ENCODE measurements at regions not wholly inside any gene's neighbourhood (a gene's known extent, or its start where the extent isn't known, plus 50 kb on each side); places are given as distances from the start of the nearest gene placed in this dataset.
"Not testable (repeated sequence)": the region's sequence is repeated elsewhere in the genome, so short reads cannot be mapped to it uniquely, and the experiment has no call there.

DNA sequence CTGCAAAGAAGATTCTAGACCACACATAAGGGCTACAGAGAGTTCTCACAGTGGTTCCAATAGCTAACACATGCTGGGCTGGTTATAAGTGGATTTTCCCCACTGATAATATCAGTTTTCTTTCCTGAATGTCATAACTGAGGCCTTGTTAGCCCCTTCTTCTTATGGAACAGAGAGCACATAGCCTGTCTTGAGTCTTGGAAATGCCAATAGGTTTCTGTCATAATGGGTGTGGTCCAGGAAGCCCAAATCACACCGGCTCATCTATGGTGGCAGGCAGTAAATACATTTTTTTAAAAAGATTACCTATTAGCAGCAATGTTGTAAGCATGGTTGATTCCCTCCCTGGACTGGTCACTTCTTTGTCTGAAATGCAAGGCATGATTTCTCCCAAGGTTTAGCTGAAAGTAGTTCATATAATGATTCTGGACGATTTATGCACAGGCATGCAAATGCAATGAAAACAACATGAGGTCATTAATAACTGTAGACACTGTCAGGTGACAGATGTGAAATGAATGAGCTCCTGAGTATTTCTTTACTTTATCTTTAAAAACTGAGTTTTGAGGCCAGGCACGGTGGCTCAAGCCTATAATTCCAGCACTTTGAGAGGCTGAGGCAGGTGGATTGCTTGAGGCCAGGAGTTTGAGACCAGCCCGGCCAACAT lies 67.2 kb upstream of the ATP2C1 start:
- H3K9me3 ChIP-seq = no peaks in the 10 kb centered on the region
- TF ChIP-seq POLR2AphosphoS5 (IDR thresholded peaks at IDR 0.05) = no peak
- TF ChIP-seq, protein P1, sequence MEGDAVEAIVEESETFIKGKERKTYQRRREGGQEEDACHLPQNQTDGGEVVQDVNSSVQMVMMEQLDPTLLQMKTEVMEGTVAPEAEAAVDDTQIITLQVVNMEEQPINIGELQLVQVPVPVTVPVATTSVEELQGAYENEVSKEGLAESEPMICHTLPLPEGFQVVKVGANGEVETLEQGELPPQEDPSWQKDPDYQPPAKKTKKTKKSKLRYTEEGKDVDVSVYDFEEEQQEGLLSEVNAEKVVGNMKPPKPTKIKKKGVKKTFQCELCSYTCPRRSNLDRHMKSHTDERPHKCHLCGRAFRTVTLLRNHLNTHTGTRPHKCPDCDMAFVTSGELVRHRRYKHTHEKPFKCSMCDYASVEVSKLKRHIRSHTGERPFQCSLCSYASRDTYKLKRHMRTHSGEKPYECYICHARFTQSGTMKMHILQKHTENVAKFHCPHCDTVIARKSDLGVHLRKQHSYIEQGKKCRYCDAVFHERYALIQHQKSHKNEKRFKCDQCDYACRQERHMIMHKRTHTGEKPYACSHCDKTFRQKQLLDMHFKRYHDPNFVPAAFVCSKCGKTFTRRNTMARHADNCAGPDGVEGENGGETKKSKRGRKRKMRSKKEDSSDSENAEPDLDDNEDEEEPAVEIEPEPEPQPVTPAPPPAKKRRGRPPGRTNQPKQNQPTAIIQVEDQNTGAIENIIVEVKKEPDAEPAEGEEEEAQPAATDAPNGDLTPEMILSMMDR (IDR thresholded peaks at IDR 0.05) = no peak
- TF ChIP-seq POLR2A (IDR thresholded peaks at IDR 0.05) = no peak
- no peak overlapping the region for H3K4me3 ChIP-seq
- intact Hi-C loops (cut with DNase I; ENCODE audit: low total_unique reads) = no loop called here
- no peaks in the 10 kb centered on the region for H3K4me1 ChIP-seq
- H3K27ac ChIP-seq = no peak overlapping the region
- H3K36me3 ChIP-seq = no peaks in the 10 kb centered on the region
- no peak for DNase-seq (ENCODE audit: low spot score in 2 of 2)
- no peaks in the 10 kb centered on the region for H3K27me3 ChIP-seq

DNA sequence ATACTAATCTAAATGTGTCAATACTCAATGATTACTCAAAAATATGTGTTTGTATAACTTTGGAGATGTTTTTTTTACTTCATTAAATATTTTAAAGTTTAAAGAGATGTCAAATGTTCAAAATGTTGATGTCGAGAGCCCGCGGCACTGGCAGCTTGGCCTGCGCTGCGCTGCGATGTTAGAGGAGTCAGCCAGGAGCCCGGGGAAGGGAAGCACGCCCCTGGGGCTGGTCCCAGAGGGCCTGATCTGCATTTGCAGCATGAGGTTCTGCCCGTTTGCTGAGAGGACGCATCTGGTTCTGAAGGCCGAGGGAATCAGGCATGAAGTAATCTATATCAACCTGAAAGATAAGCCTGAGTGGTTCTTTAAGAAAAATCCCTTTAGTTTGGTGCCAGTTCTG lies 66.4 kb upstream of the ATP2C1 start:
- intact Hi-C loops (cut with DNase I; ENCODE audit: low total_unique reads) = no loop called here

DNA sequence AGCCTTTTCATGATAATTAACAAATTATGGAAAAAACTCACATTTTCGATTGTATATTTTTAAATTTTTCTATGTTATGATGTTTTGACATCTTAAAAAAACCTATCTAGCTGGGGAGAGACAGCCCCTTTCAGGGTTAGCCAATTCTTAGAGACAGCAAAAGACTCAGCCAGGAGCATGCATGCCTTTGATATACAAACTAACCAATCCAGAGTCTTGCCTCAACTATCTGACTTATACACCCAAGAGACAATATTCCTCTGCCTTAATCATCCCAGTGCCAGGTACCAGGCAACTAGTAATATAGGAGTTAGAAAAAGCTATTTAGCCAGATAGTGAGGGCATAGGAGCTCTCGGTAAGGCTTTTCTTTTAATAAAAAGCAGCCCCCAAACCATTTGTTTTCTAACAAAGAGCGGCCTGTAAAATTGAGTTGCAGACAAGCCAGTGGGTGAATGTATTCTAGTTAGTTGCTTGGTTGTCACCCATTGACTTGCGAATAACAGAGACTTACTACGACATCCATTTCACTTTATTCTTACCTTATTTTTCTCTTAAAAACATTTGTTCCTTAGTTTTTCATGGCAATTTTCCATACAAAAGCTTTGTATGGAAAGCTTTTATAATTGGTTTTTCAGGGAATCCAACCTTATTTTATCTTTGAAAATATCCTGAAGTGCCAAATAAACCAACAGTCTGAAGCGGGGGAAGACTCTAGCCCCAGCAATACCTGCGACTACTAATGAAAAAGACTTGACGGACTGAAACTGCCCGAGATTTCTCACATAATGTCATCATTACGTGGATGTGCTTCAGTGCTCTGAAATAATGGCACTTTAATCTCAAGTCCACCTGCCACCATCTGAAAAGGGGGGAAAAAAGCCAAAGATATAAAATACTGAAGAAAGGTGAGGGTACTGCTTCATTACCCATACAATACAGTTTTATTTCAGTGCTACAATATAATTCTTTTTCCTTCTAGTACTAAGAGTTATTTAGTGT lies 64.6 kb upstream of the ATP2C1 start:
- intact Hi-C loops (cut with DNase I; ENCODE audit: low total_unique reads) = no loop called here
- Histone ChIP-seq H3K27ac (no peak overlapping the region), H3K4me3 (no peak overlapping the region), H3K36me3 (no peaks in the 10 kb centered on the region), H3K27me3 (no peaks in the 10 kb centered on the region), H3K4me1 (no peaks in the 10 kb centered on the region), H3K9me3 (no peaks in the 10 kb centered on the region)
- TF ChIP-seq, protein P1 (IDR thresholded peaks at IDR 0.05) = no peak
- TF ChIP-seq POLR2AphosphoS5 (IDR thresholded peaks at IDR 0.05) = no peak
- TF ChIP-seq POLR2A (IDR thresholded peaks at IDR 0.05) = no peak
- no peak for DNase-seq (ENCODE audit: low spot score in 2 of 2)

More for the DNA sequence above, 66.4 kb upstream of the ATP2C1 start:
- Histone ChIP-seq H3K4me3 (no peak overlapping the region), H3K9me3 (no peaks in the 10 kb centered on the region), H3K4me1 (no peaks in the 10 kb centered on the region), H3K36me3 (no peaks in the 10 kb centered on the region), H3K27me3 (no peaks in the 10 kb centered on the region), H3K27ac (no peak overlapping the region)
- DNase-seq (ENCODE audit: low spot score in 2 of 2) = no peak
- TF ChIP-seq POLR2A (IDR thresholded peaks at IDR 0.05) (no peak), POLR2AphosphoS5 (IDR thresholded peaks at IDR 0.05) (no peak)
- TF ChIP-seq, protein P1 (IDR thresholded peaks at IDR 0.05) = no peak

DNA sequence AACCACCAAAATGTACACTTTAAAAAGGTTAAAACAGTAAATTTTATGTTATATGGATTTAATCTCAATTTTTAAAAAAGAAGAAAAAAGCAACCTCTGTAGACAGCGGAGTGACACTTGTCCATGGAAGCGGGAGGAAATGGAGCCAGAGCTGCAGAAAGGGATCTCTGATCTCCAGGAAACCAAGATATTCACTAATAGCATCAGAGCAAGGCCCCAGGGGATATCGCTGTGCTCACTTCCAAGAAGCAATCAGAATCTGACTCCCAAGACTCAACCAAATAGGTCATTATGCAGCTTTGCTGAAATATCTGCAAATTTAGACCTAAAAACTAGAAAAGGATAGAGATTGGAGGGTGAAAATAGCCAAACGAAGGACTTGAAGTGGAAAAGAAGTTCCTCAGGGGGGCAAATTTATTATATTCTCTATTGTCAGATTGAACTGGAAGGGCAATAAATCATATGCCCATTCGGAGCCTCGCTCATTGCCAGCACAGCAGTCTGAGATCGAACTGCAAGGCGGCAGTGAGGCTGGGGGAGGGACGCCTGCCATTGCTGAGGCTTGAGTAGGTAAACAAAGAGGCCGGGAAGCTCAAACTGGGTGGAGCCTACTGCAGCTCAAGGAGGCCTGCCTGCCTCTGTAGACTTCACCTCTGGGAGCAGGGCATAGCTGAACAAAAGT lies 62.0 kb upstream of the ATP2C1 start:
- intact Hi-C loops (cut with DNase I; ENCODE audit: low total_unique reads) = no loop called here
- H3K4me3 ChIP-seq = no peak overlapping the region
- H3K27ac ChIP-seq = no peak overlapping the region
- DNase-seq (ENCODE audit: low spot score in 2 of 2) = no peak
- no peaks in the 10 kb centered on the region for H3K9me3 ChIP-seq
- H3K27me3 ChIP-seq = no peaks in the 10 kb centered on the region
- H3K36me3 ChIP-seq = no peaks in the 10 kb centered on the region
- TF ChIP-seq, protein P1 (IDR thresholded peaks at IDR 0.05) = no peak
- TF ChIP-seq POLR2AphosphoS5 (IDR thresholded peaks at IDR 0.05) (no peak), POLR2A (IDR thresholded peaks at IDR 0.05) (no peak)
- H3K4me1 ChIP-seq = no peaks in the 10 kb centered on the region

DNA sequence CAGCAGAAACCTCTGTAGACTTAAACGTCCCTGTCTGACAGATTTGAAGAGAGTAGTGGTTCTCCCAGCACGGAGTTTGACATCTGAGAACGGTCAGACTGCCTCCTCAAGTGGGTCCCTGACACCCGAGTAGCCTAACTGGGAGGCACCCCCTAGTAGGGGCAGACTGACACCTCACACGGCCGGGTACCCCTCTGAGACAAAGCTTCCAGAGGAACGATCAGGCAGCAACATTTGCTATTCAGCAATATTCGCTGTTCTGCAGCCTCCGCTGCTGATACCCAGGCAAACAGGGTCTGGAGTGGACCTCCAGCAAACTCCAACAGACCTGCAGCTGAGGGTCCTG lies 61.5 kb upstream of the ATP2C1 start:
- DNase-seq (ENCODE audit: low spot score in 2 of 2); H3K36me3 ChIP-seq; intact Hi-C loops (cut with DNase I; ENCODE audit: low total_unique reads); H3K27me3 ChIP-seq; H3K27ac ChIP-seq; H3K4me1 ChIP-seq; H3K4me3 ChIP-seq; H3K9me3 ChIP-seq: not testable (repeated sequence)
